DMS114 treated with DMSO at 0.1 percent for 48 hours (cell line): ENCODE measurements at regions not wholly inside any gene's neighbourhood (a gene's known extent, or its start where the extent isn't known, plus 50 kb on each side); places are given as distances from the start of the nearest gene placed in this dataset.
"Not testable (repeated sequence)": the region's sequence is repeated elsewhere in the genome, so short reads cannot be mapped to it uniquely, and the experiment has no call there.

Source experiments
- DNase-seq: peaks from one replicate; lab custom pipeline; 2025; ENCODE audit not compliant: unreplicated experiment; lab: John Stamatoyannopoulos, UW

DNA sequence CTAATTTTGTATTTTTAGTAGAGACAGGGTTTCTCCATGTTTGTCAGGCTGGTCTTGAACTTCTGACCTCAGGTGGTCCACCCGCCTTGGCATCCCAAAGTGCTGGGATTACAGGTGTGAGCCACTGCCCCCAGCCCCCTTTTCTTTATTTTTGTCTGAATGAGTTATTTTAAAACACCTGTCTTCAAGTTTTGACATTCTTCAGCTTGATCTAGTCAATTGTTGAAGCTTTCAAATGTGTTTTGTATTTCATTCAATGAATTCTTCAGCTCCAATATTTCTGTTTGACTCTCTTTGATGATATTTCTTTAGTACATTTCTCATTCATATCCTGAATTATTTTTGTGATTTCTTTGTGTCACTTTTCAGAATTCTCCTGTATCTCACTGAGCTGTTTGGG lies 486.2 kb downstream of the DMAC1 start:
- no peak for DNase-seq

DNA sequence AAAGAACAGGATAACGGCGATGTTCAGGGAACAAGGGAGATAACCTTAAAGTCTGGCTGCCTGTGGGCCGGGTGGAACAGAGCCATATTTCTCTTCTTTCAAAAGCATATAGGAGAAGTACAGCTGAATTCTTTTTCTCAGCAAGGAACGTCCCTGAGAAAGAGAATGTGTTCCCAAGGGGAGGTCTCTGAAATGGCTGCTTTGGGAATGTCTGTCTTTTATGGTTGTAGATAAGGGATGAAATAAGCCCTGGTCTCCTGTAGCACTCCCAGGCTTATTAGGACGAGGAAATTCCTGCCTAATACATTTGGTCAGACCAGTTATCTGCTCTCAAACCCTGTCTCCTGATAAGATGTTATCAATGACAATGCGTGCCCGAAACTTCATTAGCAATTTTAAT lies 490.5 kb downstream of the DMAC1 start:
- DNase-seq: not testable (repeated sequence)

DNA sequence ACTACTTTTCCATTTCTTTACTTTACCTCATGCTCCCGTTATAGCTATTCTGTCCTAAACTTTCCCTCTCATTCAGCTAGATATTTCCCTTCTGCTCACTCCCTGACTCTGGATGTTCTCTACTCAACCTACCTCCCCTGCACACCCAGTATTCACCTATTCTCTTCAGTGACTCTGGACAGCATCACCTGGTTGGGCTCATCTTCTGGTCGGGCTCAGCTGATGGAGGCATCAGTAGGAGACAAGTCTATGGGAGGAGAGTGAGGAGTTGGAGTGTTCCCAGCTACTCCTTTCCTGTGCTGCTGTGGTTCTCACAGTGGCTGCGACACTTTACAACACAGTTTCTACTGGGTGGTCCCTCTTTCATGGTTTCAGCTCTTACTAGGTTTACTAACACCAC lies 493.9 kb downstream of the DMAC1 start:
- no peak for DNase-seq

DNA sequence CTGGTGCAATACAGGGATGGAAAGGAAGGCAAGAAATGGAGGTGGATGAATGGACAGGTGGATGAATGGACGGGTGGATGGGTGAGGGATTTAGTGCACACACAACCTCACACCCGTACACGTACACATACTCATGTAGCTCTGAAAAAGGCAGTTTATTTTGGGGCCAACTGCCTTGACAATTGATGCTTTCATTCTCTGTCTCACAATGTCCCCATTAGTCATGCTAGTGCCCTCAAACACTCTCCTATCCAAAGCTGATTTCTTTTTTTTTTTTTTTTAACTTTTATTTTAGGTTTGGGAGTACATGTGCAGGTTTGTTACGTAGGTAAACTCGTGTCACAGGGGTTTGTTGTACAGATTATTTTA lies 495.0 kb downstream of the DMAC1 start:
- DNase-seq: no peak

DNA sequence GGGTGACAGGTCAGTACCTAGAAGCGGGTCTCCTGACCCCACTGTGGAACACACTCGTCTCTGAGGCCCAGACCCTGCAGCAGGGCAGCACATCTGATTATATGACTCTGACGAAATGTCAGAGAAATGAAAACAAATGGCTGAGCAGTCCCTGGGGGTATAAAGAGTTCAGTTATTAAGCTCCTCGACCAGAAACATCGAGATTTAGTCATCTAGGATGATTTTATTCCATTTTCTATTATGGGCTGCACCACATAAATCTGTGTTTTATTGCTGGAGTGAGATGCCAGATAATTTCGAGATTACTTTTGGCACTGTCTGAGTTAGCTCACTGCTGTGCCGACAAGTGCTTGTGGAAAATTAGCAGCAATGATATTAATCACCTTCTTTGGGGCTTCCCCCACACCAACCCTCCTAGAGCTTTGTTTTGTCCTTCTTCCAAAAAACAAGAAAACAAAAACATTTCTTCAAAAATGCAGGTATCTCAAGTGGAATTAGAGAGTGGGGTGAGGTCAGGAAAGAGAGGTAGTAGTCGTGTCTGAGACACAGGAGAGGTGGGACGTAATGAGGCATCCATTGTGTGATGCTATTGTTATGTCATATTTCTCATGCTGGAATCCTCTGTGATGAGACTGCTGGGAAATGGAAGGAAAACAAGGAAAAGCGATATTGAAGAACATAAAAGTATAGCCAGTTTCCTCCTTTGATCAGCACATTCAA lies 495.5 kb downstream of the DMAC1 start:
- DNase-seq: no peak

DNA sequence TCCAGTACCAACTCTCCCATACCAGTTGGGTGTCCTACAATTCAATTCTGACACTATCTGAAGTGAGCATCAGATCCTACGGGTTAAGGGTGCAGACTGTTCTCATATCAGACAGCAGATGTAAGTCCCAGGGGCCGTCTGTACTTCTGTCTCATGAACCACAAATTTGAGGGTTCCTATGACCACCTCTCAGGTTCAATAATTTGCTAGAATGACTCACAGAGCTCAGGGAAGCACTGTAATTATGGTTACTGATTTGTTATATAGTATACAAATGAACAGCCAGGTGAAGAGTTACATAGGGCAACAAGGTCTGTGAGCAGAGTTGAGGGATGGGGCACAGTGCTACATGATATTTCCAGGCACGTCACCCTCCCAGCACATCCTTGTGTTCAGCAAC lies 499.1 kb downstream of the DMAC1 start:
- no peak for DNase-seq

DNA sequence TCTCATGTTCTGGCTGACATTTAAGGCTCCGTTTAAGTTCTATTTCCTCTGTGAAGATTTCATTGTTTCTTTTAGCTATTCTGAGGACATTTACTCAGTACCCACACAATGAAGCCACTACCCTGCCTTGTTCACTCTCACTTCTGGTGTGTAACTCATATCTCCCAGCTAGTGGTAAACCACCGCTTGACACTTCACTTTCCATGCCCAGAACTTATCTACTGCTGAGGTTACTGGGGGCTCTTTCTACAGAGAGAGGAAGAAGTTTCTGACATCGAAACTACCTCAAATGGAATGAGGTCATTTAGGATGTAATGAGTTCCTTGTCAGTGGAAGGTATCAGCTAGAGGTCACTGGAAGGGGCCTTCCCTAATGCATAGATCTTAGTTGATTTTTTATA lies 501.5 kb downstream of the DMAC1 start:
- DNase-seq: no peak

DNA sequence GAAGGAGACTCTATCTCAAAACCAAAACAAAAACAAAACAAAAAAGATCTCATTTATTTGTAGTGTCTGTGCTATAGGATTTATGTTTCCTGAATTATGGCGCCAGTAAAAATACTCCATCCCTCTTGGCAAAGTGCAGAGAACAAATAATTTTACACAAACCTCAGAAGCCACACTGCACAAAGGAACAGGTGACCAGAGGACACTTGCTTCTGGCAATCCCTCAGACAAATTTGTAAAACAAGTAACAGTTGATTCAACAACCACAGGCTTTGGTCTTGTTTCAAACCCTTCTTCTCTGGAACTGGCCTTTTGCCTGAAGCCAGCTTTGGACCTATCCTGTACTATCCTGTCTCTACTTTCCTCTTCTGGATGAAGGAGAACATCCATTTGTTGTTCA lies 502.1 kb downstream of the DMAC1 start:
- no peak for DNase-seq

DNA sequence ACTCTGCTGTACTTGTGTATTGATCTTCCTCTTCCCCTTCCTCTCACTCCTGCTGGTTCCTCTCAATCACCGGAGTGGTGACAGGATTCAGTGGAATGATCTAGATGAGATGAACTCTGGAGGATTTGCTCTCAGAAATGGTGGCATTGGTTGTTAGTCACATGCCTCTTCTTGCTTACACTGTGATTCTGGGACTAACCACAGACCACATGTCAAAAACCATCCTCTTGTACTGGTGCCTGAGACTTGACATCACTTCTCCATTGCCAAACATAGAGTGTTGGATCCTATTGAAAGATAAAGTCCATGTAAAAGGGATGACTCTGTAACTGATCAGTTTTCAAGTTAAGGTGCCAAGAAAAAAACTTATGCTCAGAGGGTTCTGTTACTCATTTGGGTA lies 506.5 kb downstream of the DMAC1 start:
- no peak for DNase-seq

DNA sequence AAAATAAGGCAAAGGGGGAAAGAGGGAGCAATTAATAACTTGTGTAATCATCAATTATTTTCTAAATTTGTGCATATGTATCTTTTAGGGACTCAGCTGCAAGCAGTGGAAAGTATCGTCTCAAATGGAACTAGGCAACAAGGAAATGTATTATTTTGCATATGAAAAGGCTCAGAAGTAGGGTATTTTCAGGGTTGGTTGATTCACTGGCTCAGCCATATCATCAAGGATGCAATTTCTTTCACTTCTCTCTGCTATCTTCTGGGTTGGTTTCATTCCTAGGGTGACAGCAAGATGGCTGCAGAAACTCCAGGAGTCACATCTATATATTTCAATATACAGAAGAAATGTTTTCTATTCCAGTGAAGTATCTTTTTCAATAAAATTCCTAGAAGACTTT lies 509.8 kb downstream of the DMAC1 start:
- DNase-seq: no peak

DNA sequence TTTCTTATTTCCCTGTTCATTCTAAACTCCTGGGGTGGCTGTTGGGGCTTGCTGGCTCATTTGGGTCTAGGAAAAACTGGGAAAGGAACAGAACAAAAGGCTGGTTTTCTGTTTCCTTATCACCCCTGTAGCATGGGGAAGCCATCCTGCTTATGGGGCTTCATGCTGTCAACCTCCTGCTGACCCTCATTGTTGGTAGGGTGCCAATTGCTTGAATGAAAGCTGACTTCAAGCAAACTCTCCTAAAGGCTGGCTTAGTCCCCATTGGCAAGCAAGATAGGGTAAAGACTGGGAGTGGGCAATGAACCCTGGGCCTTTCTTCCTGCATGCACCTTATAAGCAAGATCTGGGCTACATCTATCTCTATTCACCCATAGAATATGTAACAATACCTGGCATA lies 511.6 kb downstream of the DMAC1 start:
- no peak for DNase-seq

DNA sequence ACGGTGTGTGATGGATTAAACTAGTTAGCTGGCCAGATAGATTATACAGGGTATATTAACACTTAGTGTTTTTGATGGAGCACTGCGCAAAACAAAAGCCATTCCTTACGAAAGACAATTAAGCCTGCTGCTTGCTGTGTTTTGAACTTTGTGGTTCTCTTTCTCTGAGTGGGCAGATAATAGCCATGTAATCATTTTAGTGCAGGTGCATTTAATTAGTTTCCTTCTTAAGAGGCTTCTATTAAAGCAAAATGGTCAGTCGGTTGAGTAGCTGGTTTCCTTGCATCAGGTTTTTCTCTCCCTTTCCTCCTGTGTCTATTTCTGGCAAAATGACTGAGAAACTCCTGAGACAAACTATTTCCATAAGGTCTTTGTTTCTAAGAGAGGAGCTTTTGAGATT lies 512.5 kb downstream of the DMAC1 start:
- DNase-seq: no peak

DNA sequence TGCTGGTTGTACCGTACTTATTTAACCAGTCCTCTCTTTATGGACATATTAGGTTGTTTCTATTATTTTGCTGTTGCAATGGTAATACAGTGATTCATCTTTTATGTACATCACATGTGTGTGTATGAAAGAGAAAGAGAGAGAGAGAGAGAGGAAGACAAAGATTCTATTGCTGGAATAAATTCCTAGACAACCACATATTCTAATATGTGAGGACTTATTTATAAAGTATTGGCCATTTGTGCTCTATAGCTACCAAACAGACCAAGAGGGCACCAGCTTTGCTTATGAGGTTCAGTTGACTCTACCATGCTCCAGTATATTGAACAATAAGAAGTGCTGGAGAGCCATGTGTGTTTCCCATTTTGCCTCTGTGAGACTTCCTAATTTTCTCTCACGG lies 513.5 kb downstream of the DMAC1 start:
- DNase-seq: no peak

DNA sequence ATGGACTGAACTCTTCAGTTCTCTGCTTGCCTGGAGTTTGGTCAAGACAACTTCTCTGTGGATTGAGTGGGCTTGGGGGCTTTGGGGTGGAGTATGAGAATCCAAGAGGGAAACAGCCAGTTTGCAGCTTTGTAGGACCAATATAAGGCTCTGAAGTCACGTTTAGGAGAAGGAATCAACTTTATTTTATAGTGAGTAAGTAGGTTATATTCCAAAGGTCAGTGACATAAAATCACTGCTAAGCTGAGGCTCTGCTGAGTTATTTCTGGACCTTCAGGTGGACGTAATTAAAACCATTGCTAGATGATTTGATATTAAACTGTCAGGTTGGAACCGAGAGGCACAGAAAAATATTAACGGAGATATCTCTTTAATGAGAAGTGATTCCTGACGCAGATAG lies 514.4 kb downstream of the DMAC1 start:
- DNase-seq: no peak

DNA sequence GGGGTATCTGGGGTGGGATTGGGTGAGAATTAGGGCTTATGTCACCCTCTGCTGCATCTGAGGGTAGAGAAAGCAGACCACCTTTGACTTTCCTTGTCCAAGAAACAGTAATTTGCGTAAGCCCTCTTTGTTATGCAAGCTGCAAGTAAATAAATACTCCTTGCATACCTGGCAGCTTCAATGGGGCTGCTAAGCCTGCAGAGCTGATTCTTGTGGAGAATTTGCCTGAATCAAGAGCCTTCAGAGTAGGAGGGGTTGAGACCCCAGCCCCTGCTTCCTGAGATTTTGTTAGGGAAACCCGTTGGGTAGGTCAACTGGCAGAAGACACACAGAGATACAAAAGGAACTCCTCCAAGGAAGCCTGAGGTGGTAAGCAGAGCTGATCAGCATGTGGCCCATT lies 515.1 kb downstream of the DMAC1 start:
- DNase-seq: no peak

DNA sequence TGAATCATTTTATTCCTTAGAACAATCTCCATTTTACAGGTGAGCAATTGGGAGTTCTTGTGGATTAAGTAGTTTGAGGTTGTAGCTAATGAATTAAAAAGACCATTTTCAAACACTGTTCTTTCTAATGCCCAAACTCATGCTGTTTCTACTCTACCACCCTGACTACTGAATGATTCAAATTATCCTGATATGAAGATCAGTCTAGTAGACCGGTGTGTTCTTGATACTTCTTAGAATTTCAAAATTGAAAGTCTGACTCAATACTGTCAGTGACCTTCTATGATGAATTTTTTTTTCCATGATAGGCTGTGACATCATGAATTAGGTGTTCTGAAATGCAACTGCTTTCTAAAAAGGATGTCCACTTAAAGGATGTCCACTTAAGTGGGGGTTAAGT lies 515.5 kb downstream of the DMAC1 start:
- no peak for DNase-seq

DNA sequence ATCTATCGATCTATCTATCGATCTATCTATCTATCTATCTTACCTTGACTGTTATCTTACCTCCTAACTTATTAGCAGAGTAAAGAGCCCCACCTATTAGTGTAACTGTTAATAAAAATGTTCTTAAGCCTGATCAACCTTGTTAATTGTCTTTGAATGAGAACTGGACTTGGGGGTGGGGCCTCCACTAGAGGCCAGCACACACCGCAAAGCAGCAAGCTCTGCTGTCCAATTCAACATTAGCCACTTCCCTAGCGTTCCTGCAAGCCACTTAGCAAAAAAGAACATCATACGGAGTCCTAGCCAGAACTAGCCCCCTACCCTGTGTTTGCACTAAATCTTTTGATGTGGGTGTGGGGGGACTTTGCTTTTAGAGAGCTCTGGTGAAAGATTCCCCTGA lies 515.8 kb downstream of the KDM4C start:
- DNase-seq: peak; percentile 5

DNA sequence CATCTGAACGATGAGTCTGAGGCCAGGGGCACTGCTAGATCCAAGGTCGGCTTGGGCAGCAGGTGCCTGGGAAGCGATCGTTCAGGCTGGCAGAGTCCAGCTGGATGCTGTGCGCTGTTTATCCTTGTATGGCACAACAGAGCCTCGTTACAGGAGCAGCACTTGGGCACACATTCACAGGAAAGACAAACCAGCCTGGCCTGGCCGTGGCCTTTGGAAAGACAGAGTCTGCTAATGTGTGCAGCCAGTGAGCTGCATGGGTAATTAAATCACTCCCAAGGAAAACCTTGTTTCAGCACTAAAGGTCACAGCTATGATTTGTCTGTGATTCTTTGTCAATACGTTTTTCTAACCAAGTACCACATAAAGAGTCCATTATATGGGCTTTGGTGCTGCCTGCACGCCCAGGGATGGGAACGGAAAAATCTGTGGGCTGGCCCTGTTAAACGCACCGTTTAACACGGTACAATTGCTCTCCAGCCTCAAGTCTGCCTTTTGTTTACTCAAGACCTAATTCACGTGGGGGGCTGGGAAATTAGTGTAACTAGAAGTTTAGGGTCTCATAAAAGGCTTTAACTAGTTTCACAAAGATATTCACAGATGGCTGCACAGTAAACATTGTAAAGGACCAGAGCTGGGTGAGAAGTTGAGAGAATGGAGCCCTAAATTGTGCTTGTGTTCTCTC lies 509.3 kb downstream of the KDM4C start:
- DNase-seq: no peak

DNA sequence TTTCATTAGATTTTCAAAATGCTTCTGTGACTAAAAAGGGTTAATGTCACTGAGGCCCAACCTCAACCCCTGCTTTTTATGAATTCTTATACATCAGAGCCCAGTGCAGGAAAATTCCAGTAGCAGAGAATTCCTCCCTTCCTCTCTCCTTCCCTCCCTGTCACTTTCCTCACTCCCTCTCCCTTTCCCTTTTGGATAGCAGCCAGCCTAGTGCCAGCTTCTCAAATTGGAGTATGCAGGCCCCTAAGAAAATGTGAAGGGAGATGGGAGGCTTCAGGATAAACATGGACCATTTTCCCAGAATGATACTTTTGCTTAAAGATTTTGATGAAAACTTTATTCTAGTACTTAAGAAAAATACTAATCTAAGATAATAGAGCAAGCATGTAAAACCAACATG lies 507.4 kb downstream of the KDM4C start:
- DNase-seq: no peak

DNA sequence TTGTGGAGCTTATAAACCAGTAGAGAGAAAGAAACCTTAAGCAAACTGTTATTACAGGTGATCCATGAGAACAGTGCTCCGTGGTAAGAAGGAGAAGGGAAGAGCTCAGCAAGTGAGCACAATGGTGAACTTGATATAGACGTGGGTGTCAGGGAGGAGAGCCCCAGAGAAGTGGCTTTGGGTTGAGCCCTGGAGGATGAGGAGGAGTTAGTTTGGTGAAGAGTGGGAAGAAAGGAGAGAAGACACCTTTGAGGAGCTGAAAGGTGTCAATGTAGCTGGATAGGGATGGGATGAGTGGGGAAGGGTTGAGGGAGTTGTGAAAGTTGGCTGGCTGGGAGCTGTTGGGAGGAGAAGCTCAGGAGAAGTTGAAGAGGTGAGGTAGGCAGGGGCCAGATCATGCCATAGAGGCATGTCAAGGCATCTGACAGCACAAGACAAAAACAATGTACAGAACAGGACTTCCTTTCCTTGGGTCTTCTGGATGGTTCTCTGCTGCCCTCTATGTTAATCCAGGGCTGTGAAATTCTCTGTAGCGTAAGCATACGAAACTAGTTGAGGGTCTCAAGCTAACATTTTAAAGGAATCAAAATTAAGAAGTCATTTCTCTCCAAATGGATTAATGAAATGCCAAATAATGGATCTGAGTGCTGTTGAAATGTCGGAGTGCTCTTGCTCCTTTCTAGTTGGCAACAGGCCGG lies 501.9 kb downstream of the KDM4C start:
- DNase-seq: no peak

DNA sequence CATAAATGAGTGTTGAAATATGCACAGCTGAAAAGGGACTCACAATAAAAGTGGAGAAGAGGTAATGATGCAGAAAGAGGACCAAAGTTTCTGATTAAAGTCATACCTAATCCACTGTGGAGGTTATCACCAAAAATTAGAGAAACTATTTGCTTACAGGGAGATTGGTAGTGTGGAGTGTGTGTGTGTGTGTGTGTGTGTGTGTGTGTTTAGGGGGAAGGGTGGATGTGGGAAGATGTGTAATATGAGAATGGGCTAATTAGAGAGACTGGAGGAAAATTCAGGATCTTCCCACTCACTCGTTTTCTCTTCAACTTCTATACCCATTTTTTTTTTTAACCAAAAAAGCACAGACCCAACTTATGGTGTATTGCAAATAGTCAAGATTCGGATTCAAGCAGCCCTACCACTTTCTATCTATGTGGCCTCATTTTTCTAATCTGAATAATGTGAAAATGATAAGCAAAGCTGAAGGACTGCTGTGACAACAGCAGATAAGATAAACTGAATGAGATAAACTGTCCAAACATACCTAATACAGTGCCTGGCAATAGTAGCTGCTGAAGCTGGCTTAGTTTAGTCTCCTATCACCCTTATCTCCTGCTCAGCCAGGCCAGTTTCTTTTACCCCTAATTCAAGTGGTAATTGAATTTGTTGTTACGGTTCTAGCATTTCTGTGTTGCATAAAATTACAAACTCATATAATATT lies 501.1 kb downstream of the KDM4C start:
- no peak for DNase-seq
